HUES6 (cell line): ENCODE measurements at regions not wholly inside any gene's neighbourhood (a gene's known extent, or its start where the extent isn't known, plus 50 kb on each side); places are given as distances from the start of the nearest gene placed in this dataset.

Source experiments
- H3K27ac ChIP-seq: 2 replicates; pipeline ENCODE4 v1.7.0; 2013; ENCODE audit warnings: low read depth, mild to moderate bottlenecking, low read length, inconsistent platforms
- H3K27me3 ChIP-seq: 2 replicates; pipeline ENCODE4 v1.6.1; 2013; ENCODE audit warnings: low read length; ENCODE audit not compliant: control insufficient read depth, insufficient read depth
- H3K36me3 ChIP-seq: 2 replicates; pipeline ENCODE4 v1.6.1; 2013; ENCODE audit warnings: low read length; ENCODE audit not compliant: control insufficient read depth, insufficient read depth
- H3K4me1 ChIP-seq: 2 replicates; pipeline ENCODE4 v1.6.1; 2013; ENCODE audit warnings: low read length; ENCODE audit not compliant: control insufficient read depth, insufficient read depth
- H3K4me3 ChIP-seq: 2 replicates; pipeline ENCODE4 v1.5.1; 2013; ENCODE audit warnings: low read depth, low read length
- H3K9ac ChIP-seq: one replicate; pipeline ENCODE4 v1.6.1; 2013; ENCODE audit warnings: mild to moderate bottlenecking, low read length
- H3K9me3 ChIP-seq: 2 replicates; pipeline ENCODE4 v1.6.1; 2013; ENCODE audit warnings: low read depth, low read length; ENCODE audit not compliant: control insufficient read depth, insufficient read depth

GRCh38 chr5:174990909-174991308 lies 266.5 kb downstream of the MSX2 start:
- Histone ChIP-seq H3K9me3 (no peaks in the 10 kb centered on the region), H3K4me3 (no peak overlapping the region), H3K4me1 (no peaks in the 10 kb centered on the region), H3K27ac (no peak overlapping the region), H3K36me3 (no peaks in the 10 kb centered on the region), H3K27me3 (peaks cover 19% of the 10 kb centered on the region), H3K9ac (no peak overlapping the region)

GRCh38 chr5:174987443-174988012 lies 263.1 kb downstream of the MSX2 start:
- no peaks in the 10 kb centered on the region for H3K4me1 ChIP-seq
- no peak overlapping the region for H3K27ac ChIP-seq
- H3K27me3 ChIP-seq, result no peaks in the 10 kb centered on the region
- H3K4me3 ChIP-seq, result no peak overlapping the region
- H3K9me3 ChIP-seq, result no peaks in the 10 kb centered on the region
- no peaks in the 10 kb centered on the region for H3K36me3 ChIP-seq
- no peak overlapping the region for H3K9ac ChIP-seq

GRCh38 chr5:174984863-174985262 lies 260.5 kb downstream of the MSX2 start:
- no peak overlapping the region for H3K4me3 ChIP-seq
- no peak overlapping the region for H3K27ac ChIP-seq
- no peaks in the 10 kb centered on the region for H3K27me3 ChIP-seq
- no peaks in the 10 kb centered on the region for H3K9me3 ChIP-seq
- H3K4me1 ChIP-seq, result no peaks in the 10 kb centered on the region
- no peaks in the 10 kb centered on the region for H3K36me3 ChIP-seq
- H3K9ac ChIP-seq, result no peak overlapping the region

GRCh38 chr5:174982485-174982884 lies 258.1 kb downstream of the MSX2 start:
- H3K36me3 ChIP-seq, result no peaks in the 10 kb centered on the region
- no peak overlapping the region for H3K9ac ChIP-seq
- no peaks in the 10 kb centered on the region for H3K9me3 ChIP-seq
- H3K27ac ChIP-seq, result no peak overlapping the region
- no peak overlapping the region for H3K4me3 ChIP-seq
- no peaks in the 10 kb centered on the region for H3K27me3 ChIP-seq
- H3K4me1 ChIP-seq, result no peaks in the 10 kb centered on the region

- Histone ChIP-seq H3K4me1 (no peaks in the 10 kb centered on the region), H3K9ac (no peak overlapping the region), H3K27ac (no peak overlapping the region), H3K9me3 (no peaks in the 10 kb centered on the region), H3K27me3 (no peaks in the 10 kb centered on the region), H3K4me3 (no peak overlapping the region), H3K36me3 (no peaks in the 10 kb centered on the region)
Measured at GRCh38 chr5:174981416-174981815, 257.0 kb downstream of the MSX2 start.

- no peaks in the 10 kb centered on the region for H3K4me1 ChIP-seq
- no peaks in the 10 kb centered on the region for H3K27me3 ChIP-seq
- H3K4me3 ChIP-seq, result no peak overlapping the region
- no peaks in the 10 kb centered on the region for H3K36me3 ChIP-seq
- H3K9me3 ChIP-seq, result no peaks in the 10 kb centered on the region
- no peak overlapping the region for H3K27ac ChIP-seq
- no peak overlapping the region for H3K9ac ChIP-seq
Measured at GRCh38 chr5:174980952-174981351, 256.6 kb downstream of the MSX2 start.

GRCh38 chr5:174972291-174972690 lies 247.9 kb downstream of the MSX2 start:
- Histone ChIP-seq H3K27ac (no peak overlapping the region), H3K4me1 (no peaks in the 10 kb centered on the region), H3K4me3 (no peak overlapping the region), H3K27me3 (no peaks in the 10 kb centered on the region), H3K36me3 (no peaks in the 10 kb centered on the region), H3K9ac (no peak overlapping the region), H3K9me3 (no peaks in the 10 kb centered on the region)

- Histone ChIP-seq H3K4me1 (no peaks in the 10 kb centered on the region), H3K4me3 (no peak overlapping the region), H3K9me3 (no peaks in the 10 kb centered on the region), H3K9ac (no peak overlapping the region), H3K36me3 (no peaks in the 10 kb centered on the region), H3K27ac (no peak overlapping the region), H3K27me3 (no peaks in the 10 kb centered on the region)
Measured at GRCh38 chr5:174971210-174971609, 246.8 kb downstream of the MSX2 start.

- Histone ChIP-seq H3K36me3 (no peaks in the 10 kb centered on the region), H3K4me1 (no peaks in the 10 kb centered on the region), H3K27me3 (no peaks in the 10 kb centered on the region)
Measured at GRCh38 chr5:174970502-174970901, 246.1 kb downstream of the MSX2 start.

GRCh38 chr5:174953871-174954270 lies 229.5 kb downstream of the MSX2 start:
- Histone ChIP-seq H3K27me3 (no peaks in the 10 kb centered on the region), H3K4me1 (no peaks in the 10 kb centered on the region), H3K27ac (no peak overlapping the region), H3K4me3 (no peak overlapping the region), H3K36me3 (no peaks in the 10 kb centered on the region), H3K9me3 (0 out of 2 replicates have a peak, but pooled peaks cover 3% of the 10 kb centered on the region), H3K9ac (no peak overlapping the region)

More at GRCh38 chr5:174970502-174970901, 246.1 kb downstream of the MSX2 start:
- Histone ChIP-seq H3K27ac (no peak overlapping the region), H3K9me3 (peaks cover 5% of the 10 kb centered on the region; the same call in 1 of the 2 replicates), H3K4me3 (no peak overlapping the region), H3K9ac (no peak overlapping the region)

GRCh38 chr5:174951151-174951780 lies 226.9 kb downstream of the MSX2 start:
- H3K4me1 ChIP-seq, result no peaks in the 10 kb centered on the region
- no peaks in the 10 kb centered on the region for H3K9me3 ChIP-seq
- no peaks in the 10 kb centered on the region for H3K36me3 ChIP-seq
- H3K27me3 ChIP-seq, result no peaks in the 10 kb centered on the region; the same call in 1 of the 2 replicates
- no peak overlapping the region for H3K9ac ChIP-seq
- no peak overlapping the region for H3K27ac ChIP-seq
- H3K4me3 ChIP-seq, result no peak overlapping the region
